Right lobe of liver (tissue), 6 donors: ENCODE measurements at regions not wholly inside any gene's neighbourhood (a gene's known extent, or its start where the extent isn't known, plus 50 kb on each side); places are given as distances from the start of the nearest gene placed in this dataset.

Source experiments
- ATAC-seq, 4 donors: fragments of 200-7000 bp; cut with Tn5 transposase; one replicate each; pipeline ENCODE4 v1.9.1; 2020; ENCODE audit warnings: mild to moderate bottlenecking in 4 of 4, moderate library complexity in 4 of 4
- DNase-seq, 3 donors: peaks; one replicate each; pipeline ENCODE4 v3.0.0-alpha.2; 2020
- H3K27ac ChIP-seq, 3 donors: fragments of 200-600 bp; one replicate each; pipeline ENCODE4 v1.8.0; 2022
- H3K27me3 ChIP-seq, 2 donors: fragments of 200-600 bp; one replicate each; pipeline ENCODE4 v1.8.0; 2022
- H3K36me3 ChIP-seq, 4 donors: fragments of 200-600 bp; sonication (generic) in 1 of 4; one replicate each; pipeline versions ENCODE4 v1.5.1 to v1.8.0; 2017 to 2022; ENCODE audit warnings: control low read depth in 1 of 4
- H3K4me1 ChIP-seq, 4 donors: fragments of 200-600 bp; sonication (generic) in 1 of 4; one replicate each; pipeline versions ENCODE4 v1.5.1 to v1.8.0; 2017 to 2022; ENCODE audit warnings: control low read depth in 1 of 4
- H3K4me3 ChIP-seq, 3 donors: fragments of 200-600 bp; one replicate each; pipeline ENCODE4 v1.8.0; 2022
- H3K9me3 ChIP-seq, 4 donors: fragments of 200-600 bp; sonication (generic) in 1 of 4; one replicate each; pipeline versions ENCODE4 v1.5.1 to v1.8.0; 2017 to 2022; ENCODE audit warnings: control low read depth in 1 of 4
- CTCF ChIP-seq, 4 donors: fragments of 200-600 bp in 3 of 4; fragments of 450-650 bp in 1 of 4; IDR thresholded peaks; one replicate each; pipeline versions ENCODE4 v1.5.1 to v1.8.0; 2016 to 2022; ENCODE audit warnings: antibody characterized with exemption in 4 of 4, mild to moderate bottlenecking in 2 of 4
- POLR2A ChIP-seq: fragments of 450-650 bp; IDR thresholded peaks from one replicate; pipeline ENCODE4 v1.6.1; 2017; ENCODE audit warnings: antibody characterized with exemption, mild to moderate bottlenecking
- WGBS: methylation state at CpG from one replicate; pipeline ENCODE4 v1.1.6; 2018; ENCODE audit warnings: low coverage, low lambda C conversion rate; ENCODE audit not compliant: insufficient coverage; ENCODE audit errors: missing lambda C conversion rate; 5-methylcytosine and 5-hydroxymethylcytosine counted together
- intact Hi-C, 2 donors: fragments of 100-400 bp; cut with DNase I; formaldehyde crosslinking; loops; one replicate each; pipeline versions ENCODE4 v1.11.2 to v1.14.1; 2022
- donor health status: DM: no; HTN: yes; CAD: no.
- donor health status: DM: no; HTN: no; CAD: no.
- donor health status: DM: no; HTN: no; CAD: no.
- donor health status: DM: no; HTN: yes; CAD: no.
- donor health status: DM: no; HTN: yes; CAD: no.

DNA sequence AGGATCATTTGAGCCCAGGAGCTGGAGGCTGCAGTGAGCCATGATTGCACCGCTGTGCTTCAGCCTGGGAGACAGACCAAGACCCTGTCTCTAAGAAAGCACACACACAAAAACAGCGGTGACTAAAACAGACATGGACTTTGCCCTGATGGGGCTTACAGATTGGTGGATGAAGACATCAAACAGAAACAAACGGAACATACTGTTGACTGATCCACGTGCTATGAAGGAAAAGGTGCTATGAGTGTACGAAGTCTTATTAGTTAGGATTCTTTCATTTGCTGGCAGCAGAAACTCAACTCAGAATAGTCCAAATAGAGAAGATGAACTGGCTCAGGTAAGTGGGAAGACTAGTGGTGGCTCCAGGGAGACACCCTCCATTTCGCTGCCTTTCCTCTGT is 309.8 kb upstream of the N4BP1 start:
- H3K9me3 ChIP-seq = no peaks in the 10 kb centered on the region
- 40% methylated on average over 6 of the region's 6 CpGs for WGBS
- DNase-seq = no peak
- intact Hi-C loops = no loop called here
- TF ChIP-seq POLR2A (no peak), CTCF (IDR thresholded peaks at IDR 0.05) (no peak)
- ATAC-seq = no peak
- H3K27me3 ChIP-seq = no peaks in the 10 kb centered on the region
- H3K36me3 ChIP-seq = no peaks in the 10 kb centered on the region
- H3K4me1 ChIP-seq = no peaks in the 10 kb centered on the region
- H3K4me3 ChIP-seq = no peak overlapping the region
- no peak overlapping the region for H3K27ac ChIP-seq

DNA sequence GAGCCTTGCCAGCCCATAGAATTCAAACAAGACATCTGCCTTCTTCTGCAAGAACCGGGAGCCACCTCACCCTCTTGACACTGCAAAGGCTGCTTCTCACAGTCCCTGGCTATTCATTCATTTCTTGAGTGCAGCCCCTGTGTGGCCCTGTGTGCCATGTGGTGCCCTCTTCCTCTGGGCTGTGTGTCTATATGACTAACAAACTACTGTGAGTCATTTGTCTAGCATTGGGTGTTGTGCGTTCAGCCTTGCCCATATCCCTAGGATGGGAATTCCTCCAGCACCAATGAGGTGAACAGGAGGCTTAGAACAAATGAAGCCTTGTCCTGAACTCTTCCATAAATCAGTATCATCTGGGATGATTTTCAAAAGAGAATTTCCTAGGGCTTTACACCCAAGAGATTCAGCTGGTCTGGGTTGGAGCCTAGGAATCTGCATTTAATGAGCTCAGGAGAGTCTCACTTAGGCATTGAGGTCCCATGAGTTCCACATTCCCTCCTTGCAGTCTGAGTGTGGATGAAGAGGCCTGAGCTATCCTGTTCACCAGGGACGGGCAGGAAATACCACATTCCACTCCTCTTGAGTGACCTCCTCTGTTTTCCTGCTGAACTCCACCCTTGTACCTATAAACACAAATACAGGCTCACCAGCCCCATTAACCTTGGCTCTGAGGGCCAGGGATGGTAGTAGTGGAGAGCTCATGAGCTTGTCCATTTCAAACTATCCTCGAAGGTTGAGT is 308.7 kb upstream of the N4BP1 start:
- 40% methylated on average over 2 of the region's 4 CpGs for WGBS
- Histone ChIP-seq H3K9me3 (no peaks in the 10 kb centered on the region), H3K4me3 (no peak overlapping the region), H3K36me3 (no peaks in the 10 kb centered on the region), H3K27me3 (no peaks in the 10 kb centered on the region), H3K27ac (no peak overlapping the region), H3K4me1 (no peaks in the 10 kb centered on the region)
- DNase-seq (no peak), ATAC-seq (no peak)
- intact Hi-C loops = no loop called here
- TF ChIP-seq POLR2A (no peak), CTCF (IDR thresholded peaks at IDR 0.05) (no peak)

GRCh38 chr16:48916566-48916965 is 306.6 kb upstream of the N4BP1 start:
- no peaks in the 10 kb centered on the region for H3K36me3 ChIP-seq
- intact Hi-C loops = no loop called here
- H3K27ac ChIP-seq = no peak overlapping the region
- no peaks in the 10 kb centered on the region for H3K27me3 ChIP-seq
- WGBS = 16% methylated on average over 1 of the region's 1 CpG
- H3K4me3 ChIP-seq = no peak overlapping the region
- TF ChIP-seq POLR2A = no peak
- TF ChIP-seq CTCF (IDR thresholded peaks at IDR 0.05) = no peak
- ATAC-seq (no peak), DNase-seq (no peak)
- no peaks in the 10 kb centered on the region for H3K9me3 ChIP-seq
- H3K4me1 ChIP-seq = no peaks in the 10 kb centered on the region

- WGBS = 45% methylated on average over 3 of the region's 3 CpGs
- ATAC-seq (no peak), DNase-seq (no peak)
- Histone ChIP-seq H3K4me1 (no peaks in the 10 kb centered on the region), H3K27me3 (no peaks in the 10 kb centered on the region), H3K4me3 (no peak overlapping the region), H3K27ac (no peak overlapping the region), H3K9me3 (no peaks in the 10 kb centered on the region), H3K36me3 (no peaks in the 10 kb centered on the region)
- TF ChIP-seq CTCF (IDR thresholded peaks at IDR 0.05) (no peak), POLR2A (no peak)
- intact Hi-C loops = no loop called here
Observed at GRCh38 chr16:48914070-48914469, 304.1 kb upstream of the N4BP1 start.
